H1 (cell line): ENCODE measurements at regions not wholly inside any gene's neighbourhood (a gene's known extent, or its start where the extent isn't known, plus 50 kb on each side); places are given as distances from the start of the nearest gene placed in this dataset.

ENCODE experiments used
- GABPA ChIP-seq: IDR thresholded peaks from 2 replicates; pipeline ENCODE4 v1.6.1; 2011; ENCODE audit warnings: mild to moderate bottlenecking, low read length, moderate library complexity, borderline replicate concordance; ENCODE audit not compliant: insufficient read depth
- MAFK ChIP-seq: IDR thresholded peaks from 2 replicates; pipeline ENCODE4 v1.6.1; 2012; ENCODE audit warnings: low read depth, mild to moderate bottlenecking, improper control_type of control experiment, low read length
- SIRT6 ChIP-seq: IDR thresholded peaks from one replicate; pipeline ENCODE4 v1.7.1; 2012; ENCODE audit warnings: low read length, inconsistent platforms
- SP4 ChIP-seq: IDR thresholded peaks from 2 replicates; pipeline ENCODE4 v1.6.1; 2012; ENCODE audit warnings: low read length, inconsistent platforms
- TAF7 ChIP-seq: optimal IDR thresholded peaks from 2 replicates; pipeline ENCODE3; 2011; ENCODE audit warnings: low read depth, mild to moderate bottlenecking, inconsistent platforms, low read length, moderate library complexity, borderline replicate concordance

DNA sequence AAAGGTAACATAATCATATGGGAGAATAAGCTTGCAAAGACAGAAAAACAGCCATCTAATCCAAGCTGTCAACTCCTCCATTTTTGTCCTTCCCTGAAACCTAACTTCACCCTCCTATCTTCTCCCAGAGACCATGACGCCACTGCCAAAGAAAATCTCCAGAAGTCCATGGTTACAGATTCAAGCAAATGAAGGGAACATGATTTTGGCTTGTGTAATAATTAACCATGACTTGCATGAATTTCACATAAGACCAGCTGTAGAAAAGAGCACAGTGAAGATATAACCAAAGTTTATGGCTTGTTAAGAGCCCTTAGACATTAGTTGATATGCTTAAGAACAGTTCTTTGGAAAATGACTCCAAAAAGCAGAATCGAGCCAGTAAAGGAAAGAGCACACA, 342.1 kb upstream of the NRSN1 start (continued):
- TF ChIP-seq GABPA, result no peak
- TF ChIP-seq TAF7, result no peak
- no peak for TF ChIP-seq SIRT6
- TF ChIP-seq MAFK, result no peak
- no peak for TF ChIP-seq SP4
